OCI-LY3 (cell line): ENCODE measurements at regions not wholly inside any gene's neighbourhood (a gene's known extent, or its start where the extent isn't known, plus 50 kb on each side); places are given as distances from the start of the nearest gene placed in this dataset.

Experiments
- CTCF ChIP-seq: fragments of 200-600, 300-600 bp; sonication (generic); IDR thresholded peaks from 2 replicates; pipeline ENCODE4 v1.5.1; 2014; ENCODE audit warnings: antibody characterized with exemption, low read length, low read depth
- EZH2phosphoT487 ChIP-seq: fragments of 200-600 bp; shearing (Covaris generic); IDR thresholded peaks from 2 replicates; pipeline ENCODE4 v1.6.1; 2018; ENCODE audit warnings: antibody characterized with exemption, mixed run types, low read depth

GRCh38 chr22:22978637-22979036, 91.0 kb downstream of the IGLL5 start:
- TF ChIP-seq CTCF (no peak), EZH2phosphoT487 (no peak)
